PFSK-1 (cell line): ENCODE measurements at regions not wholly inside any gene's neighbourhood (a gene's known extent, or its start where the extent isn't known, plus 50 kb on each side); places are given as distances from the start of the nearest gene placed in this dataset.

Experiments
- FOXP2 ChIP-seq: optimal IDR thresholded peaks from 2 replicates; pipeline ENCODE3; 2011; ENCODE audit warnings: borderline replicate concordance, control low read depth, inconsistent platforms; ENCODE audit not compliant: insufficient read depth; ENCODE audit errors: extremely low read length, extremely low read depth
- POLR2AphosphoS5 ChIP-seq: IDR thresholded peaks from 2 replicates; pipeline ENCODE4 v1.6.1; 2012; ENCODE audit warnings: low read depth, mild to moderate bottlenecking, control low read depth, low read length, moderate library complexity
- REST ChIP-seq, 2 experiments: IDR thresholded peaks; 2 replicates each; pipeline versions ENCODE4 v1.6.1 to v1.8.0; 2011 to 2012; ENCODE audit warnings: low read depth in 2 of 2, low read length in 2 of 2, control low read depth in 1 of 2, inconsistent platforms in 1 of 2, mild to moderate bottlenecking in 1 of 2, moderate library complexity in 1 of 2; ENCODE audit not compliant: insufficient read depth in 1 of 2
- SIN3A ChIP-seq: IDR thresholded peaks from 2 replicates; pipeline ENCODE4 v1.6.1; 2012; ENCODE audit warnings: mild to moderate bottlenecking, low read length, moderate library complexity, borderline replicate concordance; ENCODE audit not compliant: insufficient read depth
- TAF1 ChIP-seq: IDR thresholded peaks from 2 replicates; pipeline ENCODE4 v1.6.1; 2012; ENCODE audit warnings: low read length, control low read depth, borderline replicate concordance; ENCODE audit not compliant: insufficient read depth

GRCh38 chr1:91148641-91149069 is 126.8 kb upstream of the ZNF644 start:
- no peak for TF ChIP-seq SIN3A

- TF ChIP-seq REST (IDR thresholded peaks at IDR 0.05; ENCODE audit: insufficient read depth in 1 of 2, low read depth in 2 of 2, low read length in 2 of 2) (no peak), SIN3A (no peak), FOXP2 (no peak), TAF1 (no peak), POLR2AphosphoS5 (no peak)
These were observed 120.0 kb upstream of the ZNF644 start for GRCh38 chr1:91141858-91142257.

- TF ChIP-seq FOXP2 (no peak), REST (IDR thresholded peaks at IDR 0.05; ENCODE audit: insufficient read depth in 1 of 2, low read depth in 2 of 2, low read length in 2 of 2) (no peak), POLR2AphosphoS5 (no peak), SIN3A (no peak), TAF1 (no peak)
These were observed 117.1 kb upstream of the ZNF644 start for GRCh38 chr1:91138959-91139358.

- TF ChIP-seq FOXP2 (no peak), SIN3A (no peak), REST (IDR thresholded peaks at IDR 0.05; ENCODE audit: insufficient read depth in 1 of 2, low read depth in 2 of 2, low read length in 2 of 2) (no peak), TAF1 (no peak), POLR2AphosphoS5 (no peak)
These were observed 115.5 kb upstream of the ZNF644 start for GRCh38 chr1:91137173-91137852.

GRCh38 chr1:91135799-91136198 is 114.0 kb upstream of the ZNF644 start:
- TF ChIP-seq TAF1 = no peak
- no peak for TF ChIP-seq REST (IDR thresholded peaks at IDR 0.05; ENCODE audit: insufficient read depth in 1 of 2, low read depth in 2 of 2, low read length in 2 of 2)
- TF ChIP-seq SIN3A = no peak
- no peak for TF ChIP-seq POLR2AphosphoS5
- no peak for TF ChIP-seq FOXP2
